Retinal pigment epithelial cell (primary cell): ENCODE measurements at regions not wholly inside any gene's neighbourhood (a gene's known extent, or its start where the extent isn't known, plus 50 kb on each side); places are given as distances from the start of the nearest gene placed in this dataset.
"Not testable (repeated sequence)": the region's sequence is repeated elsewhere in the genome, so short reads cannot be mapped to it uniquely, and the experiment has no call there.

Experiments
- DNase-seq: peaks from one replicate; pipeline ENCODE4 v3.0.0-alpha.2; 2010; ENCODE audit warnings: low read depth
- H3K4me3 ChIP-seq: 2 replicates; pipeline ENCODE4 v1.5.1; 2011; ENCODE audit warnings: mild to moderate bottlenecking, low read length, control low read depth, moderate library complexity
- CTCF ChIP-seq: conservative IDR thresholded peaks from 2 replicates; pipeline ENCODE4 v1.5.1; 2011; ENCODE audit warnings: low read depth, low read length, control low read depth, inconsistent platforms

GRCh38 chr18:8908792-8909510, 193.5 kb upstream of the NDUFV2 start:
- no peak for TF ChIP-seq CTCF
- DNase-seq: no peak
- H3K4me3 ChIP-seq: no peak overlapping the region

- no peak for TF ChIP-seq CTCF
- H3K4me3 ChIP-seq: no peak overlapping the region
- no peak for DNase-seq
Measured at GRCh38 chr18:8910186-8910822, 192.2 kb upstream of the NDUFV2 start.

GRCh38 chr18:8910843-8911242, 191.7 kb upstream of the NDUFV2 start:
- H3K4me3 ChIP-seq: no peak overlapping the region
- no peak for DNase-seq
- TF ChIP-seq CTCF: no peak

GRCh38 chr18:8911408-8912340, 190.8 kb upstream of the NDUFV2 start:
- H3K4me3 ChIP-seq: no peak overlapping the region
- DNase-seq: no peak
- no peak for TF ChIP-seq CTCF

GRCh38 chr18:8912348-8913326, 189.9 kb upstream of the NDUFV2 start:
- no peak for DNase-seq
- TF ChIP-seq CTCF: no peak
- no peak overlapping the region for H3K4me3 ChIP-seq

GRCh38 chr18:8913606-8914403, 188.7 kb upstream of the NDUFV2 start:
- H3K4me3 ChIP-seq, DNase-seq: not testable (repeated sequence)

- not testable (repeated sequence) for H3K4me3 ChIP-seq, DNase-seq
Measured at GRCh38 chr18:8914404-8915264, 187.9 kb upstream of the NDUFV2 start.
